Upper lobe of left lung (tissue), 4 donors: ENCODE measurements at regions not wholly inside any gene's neighbourhood (a gene's known extent, or its start where the extent isn't known, plus 50 kb on each side); places are given as distances from the start of the nearest gene placed in this dataset.

Experiments used
- EP300 ChIP-seq, 4 donors: sonication (generic); formaldehyde crosslinking; IDR thresholded peaks; one replicate each; pipeline ENCODE4 v1.5.1; 2017; ENCODE audit warnings: antibody characterized with exemption in 4 of 4, control low read depth in 2 of 4
- TF ChIP-seq, protein P1 (sequence below), 6 experiments: fragments of 450-650 bp in 4 of 6; fragments of 200-600 bp in 2 of 6; sonication (generic) in 2 of 6; IDR thresholded peaks; one replicate each; pipeline ENCODE4 v1.5.1; 2016 to 2019; ENCODE audit warnings: antibody characterized with exemption in 6 of 6

DNA sequence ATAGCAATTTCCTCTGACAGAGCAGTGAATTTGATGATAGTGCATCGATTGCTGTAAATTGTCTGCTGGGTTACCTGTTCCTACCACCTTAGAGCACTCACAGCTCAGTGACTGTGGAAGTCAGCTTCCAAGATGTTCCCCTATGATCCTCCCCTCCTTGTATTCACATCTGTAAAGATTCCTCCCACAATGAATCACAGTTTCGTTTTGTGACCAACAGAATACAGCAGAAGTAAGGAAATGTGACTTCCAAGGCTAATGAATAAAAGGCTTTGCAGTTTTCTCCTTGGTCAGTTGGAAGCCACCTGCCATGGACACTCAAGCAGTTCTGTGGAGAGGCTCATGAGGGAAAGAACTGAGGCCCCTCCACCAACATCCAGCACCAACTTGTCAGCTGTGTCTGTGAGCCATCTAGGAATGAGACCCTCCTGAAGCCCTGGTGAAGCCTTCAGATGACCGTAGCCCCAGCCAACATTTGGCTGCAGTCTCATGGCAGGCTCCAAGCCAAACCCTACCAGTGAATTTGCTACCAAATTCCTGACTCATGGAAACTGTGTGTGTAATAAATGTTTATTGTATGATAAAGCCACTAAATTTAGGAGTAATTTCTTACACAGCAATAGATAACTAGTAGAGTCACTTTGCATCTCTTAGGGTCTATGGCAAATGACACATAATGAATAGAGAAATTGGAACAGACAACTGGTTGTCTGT lies 309.5 kb upstream of the NPVF start:
- TF ChIP-seq, protein P1, sequence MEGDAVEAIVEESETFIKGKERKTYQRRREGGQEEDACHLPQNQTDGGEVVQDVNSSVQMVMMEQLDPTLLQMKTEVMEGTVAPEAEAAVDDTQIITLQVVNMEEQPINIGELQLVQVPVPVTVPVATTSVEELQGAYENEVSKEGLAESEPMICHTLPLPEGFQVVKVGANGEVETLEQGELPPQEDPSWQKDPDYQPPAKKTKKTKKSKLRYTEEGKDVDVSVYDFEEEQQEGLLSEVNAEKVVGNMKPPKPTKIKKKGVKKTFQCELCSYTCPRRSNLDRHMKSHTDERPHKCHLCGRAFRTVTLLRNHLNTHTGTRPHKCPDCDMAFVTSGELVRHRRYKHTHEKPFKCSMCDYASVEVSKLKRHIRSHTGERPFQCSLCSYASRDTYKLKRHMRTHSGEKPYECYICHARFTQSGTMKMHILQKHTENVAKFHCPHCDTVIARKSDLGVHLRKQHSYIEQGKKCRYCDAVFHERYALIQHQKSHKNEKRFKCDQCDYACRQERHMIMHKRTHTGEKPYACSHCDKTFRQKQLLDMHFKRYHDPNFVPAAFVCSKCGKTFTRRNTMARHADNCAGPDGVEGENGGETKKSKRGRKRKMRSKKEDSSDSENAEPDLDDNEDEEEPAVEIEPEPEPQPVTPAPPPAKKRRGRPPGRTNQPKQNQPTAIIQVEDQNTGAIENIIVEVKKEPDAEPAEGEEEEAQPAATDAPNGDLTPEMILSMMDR (IDR thresholded peaks at IDR 0.05): no peak
- TF ChIP-seq EP300 (IDR thresholded peaks at IDR 0.05): no peak
